GM20000 (cell line): ENCODE measurements at regions not wholly inside any gene's neighbourhood (a gene's known extent, or its start where the extent isn't known, plus 50 kb on each side); places are given as distances from the start of the nearest gene placed in this dataset.
A peak's percentile ranks its signal among the peaks of the same experiment; 100 is the strongest.

Source experiments
- DNase-seq: peaks from one replicate; pipeline ENCODE4 v3.0.0; 2012; ENCODE audit warnings: low spot score
- CTCF ChIP-seq: IDR thresholded peaks from 2 replicates; pipeline ENCODE4 v1.5.1; 2012; ENCODE audit warnings: mild to moderate bottlenecking, control low read depth; ENCODE audit errors: extremely low read depth, missing control alignments

- no peak for DNase-seq
- TF ChIP-seq CTCF, result no peak
Observed at GRCh38 chr2:176760439-176760838, 452.2 kb upstream of the HNRNPA3 start.

- no peak for DNase-seq
Observed at GRCh38 chr2:176763130-176763529, 449.5 kb upstream of the HNRNPA3 start.

GRCh38 chr2:176763851-176764404 is 448.7 kb upstream of the HNRNPA3 start:
- no peak for TF ChIP-seq CTCF

More at GRCh38 chr2:176763130-176763529, 449.5 kb upstream of the HNRNPA3 start:
- TF ChIP-seq CTCF, result no peak

GRCh38 chr2:176764921-176765320 is 447.7 kb upstream of the HNRNPA3 start:
- TF ChIP-seq CTCF, result no peak
- no peak for DNase-seq

More at GRCh38 chr2:176763851-176764404, 448.7 kb upstream of the HNRNPA3 start:
- peak; percentile 7 for DNase-seq

GRCh38 chr2:176766005-176766404 is 446.6 kb upstream of the HNRNPA3 start:
- no peak for TF ChIP-seq CTCF
- DNase-seq, result no peak

- no peak for TF ChIP-seq CTCF
- DNase-seq, result no peak
Observed at GRCh38 chr2:176768185-176768584, 444.4 kb upstream of the HNRNPA3 start.

GRCh38 chr2:176769021-176769420 is 443.6 kb upstream of the HNRNPA3 start:
- DNase-seq, result no peak
- no peak for TF ChIP-seq CTCF
